ENCODE measurements at regions not wholly inside any gene's neighbourhood (a gene's known extent, or its start where the extent isn't known, plus 50 kb on each side); places are given as distances from the start of the nearest gene placed in this dataset.

DNA sequence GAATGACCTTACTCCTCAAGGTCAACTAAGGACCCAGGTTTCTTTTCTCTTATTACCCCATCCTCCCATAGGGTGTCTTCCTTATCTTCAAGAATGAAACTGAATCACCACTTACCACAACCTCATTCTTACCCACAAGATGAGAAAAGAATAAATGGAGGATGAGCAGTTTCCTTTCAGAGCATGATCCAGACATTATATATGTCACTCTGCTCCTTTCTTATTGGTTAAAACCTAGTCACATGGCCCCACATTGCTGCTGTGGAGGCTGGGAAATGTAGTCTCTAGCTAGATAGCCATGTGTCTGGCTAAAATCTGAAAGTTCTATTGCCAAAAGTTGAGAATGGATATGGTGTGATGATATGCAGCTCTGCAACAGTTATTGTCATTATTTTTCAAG lies 62.4 kb upstream of the RAI2 start:
- no peak for DNase-seq

DNA sequence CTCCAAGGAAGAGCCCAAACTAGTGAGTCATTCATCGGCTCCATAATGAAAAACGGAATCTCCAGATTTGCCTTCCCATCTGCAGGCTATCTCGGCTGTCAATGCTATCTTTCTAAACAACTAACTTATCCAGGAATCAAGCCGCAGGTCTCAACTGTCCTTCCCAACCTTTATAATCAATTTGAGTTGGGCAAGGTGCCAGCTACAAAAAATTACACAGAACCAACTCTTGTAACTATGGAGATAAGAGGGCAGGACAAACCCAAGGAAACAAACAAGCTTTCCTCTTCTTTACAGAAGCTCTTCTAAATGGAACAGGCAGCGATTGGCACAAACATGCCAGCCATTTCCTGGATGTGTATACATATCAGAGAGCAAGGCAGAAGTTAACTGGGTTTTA lies 61.2 kb upstream of the RAI2 start:
- no peak for DNase-seq

DNA sequence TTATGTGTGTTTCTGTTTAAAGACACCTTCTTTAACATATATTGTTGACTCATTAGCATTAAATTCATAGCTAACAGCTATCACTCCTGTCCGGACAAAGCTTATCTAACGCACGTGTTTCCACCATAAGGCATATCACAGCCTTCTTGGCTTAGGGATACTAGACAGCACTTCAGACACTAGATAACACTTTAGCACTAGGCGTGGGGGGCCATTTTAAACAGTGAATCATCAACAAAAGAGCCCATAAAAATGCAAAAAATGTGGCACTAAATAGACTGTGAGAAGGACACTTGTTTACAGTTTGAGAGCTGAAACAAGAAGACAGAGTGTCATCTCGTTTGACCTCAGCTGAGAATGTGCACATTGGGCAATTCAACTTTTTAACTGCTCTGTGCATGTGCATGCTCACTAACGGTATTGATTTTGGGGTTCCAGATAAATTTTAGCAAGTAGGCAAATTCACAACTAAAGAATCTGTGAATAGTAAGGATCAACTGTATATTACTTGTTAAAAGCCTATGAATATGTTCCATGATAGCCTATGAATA lies 58.9 kb upstream of the RAI2 start:
- no peak for DNase-seq

DNA sequence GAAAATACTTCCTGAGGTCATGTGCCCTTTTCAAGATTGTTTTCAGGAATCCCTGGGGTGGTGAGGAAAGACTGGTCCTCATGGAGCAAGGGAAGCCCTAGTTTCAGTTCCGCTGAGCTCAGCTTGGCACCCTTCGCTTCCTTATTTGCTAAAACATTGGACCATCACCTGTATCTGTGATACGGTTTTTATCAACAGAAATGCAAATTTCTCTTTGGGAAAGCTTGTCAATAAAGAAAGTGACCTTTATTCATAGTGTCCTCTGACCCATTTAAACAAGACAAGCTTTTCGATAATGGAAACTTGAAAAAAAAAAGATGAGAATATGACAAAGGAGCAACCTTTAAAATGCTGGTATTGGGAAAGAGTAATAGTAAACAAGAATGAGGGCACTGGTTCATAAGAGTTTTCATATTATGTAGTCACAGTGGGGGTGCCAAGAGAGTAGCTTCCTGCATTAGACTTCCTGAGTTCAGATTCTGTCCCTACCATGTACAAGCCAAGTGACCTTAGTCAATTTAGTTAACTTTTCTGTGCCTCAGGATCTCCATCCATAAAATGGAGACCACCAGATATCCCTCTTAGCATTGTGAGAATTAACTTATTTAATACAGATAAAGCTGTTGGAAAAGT lies 57.0 kb upstream of the RAI2 start:
- DNase-seq, result no peak

DNA sequence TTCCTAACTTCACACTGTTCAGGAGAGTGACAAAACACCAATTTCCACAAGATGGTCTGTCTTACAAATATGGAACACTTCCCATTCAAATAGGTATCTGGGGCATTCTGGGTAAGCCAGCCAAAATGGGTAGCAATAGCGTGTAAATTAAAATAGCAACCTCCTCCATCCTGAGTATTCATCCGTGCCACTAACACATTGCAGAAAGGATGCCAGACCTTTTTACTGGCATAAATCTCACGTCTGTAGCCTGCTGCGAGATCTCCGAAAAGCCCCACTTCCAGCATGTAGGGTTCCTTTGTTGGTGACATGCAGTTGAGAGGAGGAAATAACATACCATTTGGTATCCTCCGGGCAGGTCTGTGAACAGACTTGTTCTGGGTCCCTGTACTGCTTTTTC lies 52.7 kb upstream of the RAI2 start:
- DNase-seq, result no peak

All from nucleus accumbens (tissue), 56 donors.